K562 (cell line): ENCODE measurements at regions not wholly inside any gene's neighbourhood (a gene's known extent, or its start where the extent isn't known, plus 50 kb on each side); places are given as distances from the start of the nearest gene placed in this dataset.

Experiments
- HNRNPK ChIP-seq: fragments of 200-400 bp; formaldehyde crosslinking; IDR thresholded peaks from one replicate; pipeline ENCODE4 v1.6.1; 2018; ENCODE audit warnings: mild to moderate bottlenecking, low read depth, low read length; ENCODE audit not compliant: poor library complexity, severe bottlenecking
- POLR2G ChIP-seq: fragments of 200-400 bp; formaldehyde crosslinking; IDR thresholded peaks from 2 replicates; pipeline ENCODE4 v1.6.1; 2017; ENCODE audit warnings: low read depth, mild to moderate bottlenecking, antibody characterized with exemption, low read length, moderate library complexity
- STAG1 ChIP-seq: sonication (generic); formaldehyde crosslinking; IDR thresholded peaks from 2 replicates; pipeline ENCODE4 v1.5.0; 2020; ENCODE audit warnings: missing genetic modification reagents, borderline replicate concordance
- ZNF146 ChIP-seq: IDR thresholded peaks from one replicate; pipeline ENCODE4 v1.6.1; 2018; ENCODE audit warnings: missing compliant biosample characterization; ENCODE audit not compliant: unreplicated experiment

DNA sequence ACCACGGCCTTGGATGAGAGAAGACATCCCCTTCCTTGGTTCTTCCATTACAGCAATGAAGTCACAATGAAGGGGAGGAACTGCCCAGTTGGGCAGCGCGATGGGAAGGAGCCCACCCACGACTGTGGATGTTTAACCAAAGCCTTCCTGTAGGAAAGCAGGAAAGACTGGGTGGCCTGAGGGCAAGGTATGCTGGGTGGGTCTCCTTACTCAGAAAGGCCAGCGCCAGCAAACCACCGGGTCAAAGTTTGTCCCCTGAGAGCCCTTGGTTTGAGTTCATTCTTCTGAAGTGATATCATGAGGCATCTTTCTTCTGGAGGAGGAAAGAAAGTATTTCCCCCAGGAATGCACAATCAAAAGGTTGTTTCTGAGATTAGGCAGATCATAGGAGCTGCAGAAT, 105.2 kb downstream of the C16orf95 start:
- no peak for TF ChIP-seq STAG1
- TF ChIP-seq HNRNPK = no peak
- TF ChIP-seq ZNF146 = no peak
- TF ChIP-seq POLR2G = no peak
